CD1c-positive myeloid dendritic cell (primary cell): ENCODE measurements at regions not wholly inside any gene's neighbourhood (a gene's known extent, or its start where the extent isn't known, plus 50 kb on each side); places are given as distances from the start of the nearest gene placed in this dataset.

Experiments used
- DNase-seq: peaks from one replicate; pipeline ENCODE4 v3.0.0-alpha.2; 2016; ENCODE audit errors: extremely low spot score

DNA sequence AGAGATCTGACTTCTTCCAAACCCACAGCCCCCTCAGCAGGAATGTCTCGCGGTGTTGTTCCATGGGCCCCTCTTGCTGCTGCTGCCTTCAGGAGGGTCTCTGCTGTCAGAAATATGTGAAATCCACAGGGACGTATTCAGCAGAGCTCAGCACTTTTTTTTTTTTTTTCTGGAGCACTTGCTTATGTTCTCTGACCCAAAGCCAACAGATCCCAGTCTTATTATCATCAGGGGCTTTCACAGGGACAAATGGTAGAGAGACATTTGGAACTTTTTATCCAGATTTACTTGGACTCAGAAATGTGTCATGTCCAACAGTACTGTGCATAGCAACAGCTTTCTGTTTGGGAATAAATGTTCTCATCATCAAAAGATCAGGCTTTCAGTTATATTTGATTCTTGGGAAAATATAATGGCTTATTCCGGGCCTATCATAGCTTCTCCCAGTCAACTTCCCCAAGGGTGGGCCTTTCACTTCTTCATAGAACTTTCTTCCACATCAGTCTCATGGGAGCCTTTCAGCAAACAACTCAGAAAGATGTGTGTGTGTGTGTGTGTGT, 332.7 kb downstream of the ZNF536 start:
- no peak for DNase-seq

- no peak for DNase-seq
Observed at GRCh38 chr19:30703645-30704044, 331.5 kb downstream of the ZNF536 start.

- DNase-seq = no peak
Observed at GRCh38 chr19:30701178-30701577, 329.0 kb downstream of the ZNF536 start.

- no peak for DNase-seq
Observed at GRCh38 chr19:30699871-30700280, 327.7 kb downstream of the ZNF536 start.

DNA sequence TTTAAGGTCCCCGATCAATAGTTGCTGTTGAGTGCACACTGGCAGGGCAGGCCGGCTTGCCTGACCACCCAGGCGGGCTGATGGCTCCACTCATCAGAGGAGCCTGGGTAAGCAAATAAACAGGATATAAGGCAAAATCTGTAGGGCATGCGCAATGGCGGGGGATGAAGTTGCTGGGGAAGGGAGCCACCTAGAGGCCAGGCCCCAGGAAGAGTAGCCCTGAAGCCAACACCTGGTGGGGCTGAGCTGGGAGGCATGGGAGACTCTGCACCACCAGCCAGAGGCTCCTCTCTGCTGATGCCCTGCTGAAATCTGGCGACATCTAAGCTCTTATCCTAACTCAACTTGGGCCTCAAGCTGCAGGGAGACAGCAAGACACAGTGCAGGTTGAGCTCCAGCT, 324.3 kb downstream of the ZNF536 start:
- peak; percentile 7 for DNase-seq

GRCh38 chr19:30695171-30695875, 323.1 kb downstream of the ZNF536 start:
- no peak for DNase-seq

DNA sequence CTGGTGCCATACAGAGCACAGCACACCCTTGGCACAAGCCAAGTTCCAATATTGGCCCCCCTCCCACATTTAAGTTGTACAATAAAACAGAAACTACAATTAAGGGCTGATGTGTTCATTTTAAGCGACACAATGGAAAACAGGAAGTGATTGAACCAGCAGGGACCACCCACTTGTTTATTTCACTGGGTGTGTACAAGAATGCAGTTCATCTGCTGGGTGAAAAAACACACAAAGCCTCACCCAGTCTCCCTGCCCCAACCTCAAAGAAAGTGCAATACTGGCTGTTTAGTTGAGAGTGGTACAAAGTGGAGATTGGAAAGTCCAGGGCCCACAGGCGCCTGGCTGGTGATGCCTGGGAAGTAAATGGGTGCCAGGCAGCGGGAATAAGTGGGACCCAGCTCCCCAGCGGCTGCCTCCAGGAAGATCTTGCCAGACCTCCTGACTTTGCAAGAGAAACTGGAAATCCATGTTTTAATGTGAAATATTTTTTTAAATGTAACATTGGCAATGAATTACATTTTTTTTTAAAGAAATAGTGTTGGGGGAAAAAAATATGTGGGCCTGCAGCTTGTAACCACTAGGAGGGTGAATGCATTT, 322.1 kb downstream of the ZNF536 start:
- DNase-seq = no peak

DNA sequence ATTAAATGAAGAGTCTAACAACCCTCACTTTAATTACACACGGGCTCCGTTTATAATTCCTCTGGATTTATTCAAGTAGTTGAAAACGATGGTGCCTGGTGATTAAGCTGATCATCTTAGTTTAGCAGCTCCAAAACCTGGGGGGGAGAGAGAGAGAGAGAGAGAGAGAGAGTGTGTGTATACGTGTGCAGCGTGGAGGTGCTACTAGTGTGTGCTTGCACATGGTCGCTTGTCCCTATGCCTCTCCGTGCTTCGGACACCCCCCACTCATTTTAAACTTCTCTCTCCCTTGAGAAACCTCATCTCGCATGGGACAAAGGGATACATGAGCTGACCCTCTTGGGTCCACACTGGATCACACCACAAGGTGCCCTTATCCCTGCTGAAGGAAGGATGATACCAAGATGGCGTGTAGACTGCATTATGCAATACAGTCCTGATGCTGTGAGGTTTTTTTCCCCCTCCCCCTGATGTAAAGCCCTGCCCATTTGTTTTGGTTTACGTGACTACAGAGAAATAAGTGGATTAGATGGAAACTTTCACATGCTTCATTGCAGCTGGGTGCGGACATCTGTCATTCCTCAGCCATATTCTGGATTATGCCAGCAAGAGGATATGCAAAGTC, 320.8 kb downstream of the ZNF536 start:
- no peak for DNase-seq

DNA sequence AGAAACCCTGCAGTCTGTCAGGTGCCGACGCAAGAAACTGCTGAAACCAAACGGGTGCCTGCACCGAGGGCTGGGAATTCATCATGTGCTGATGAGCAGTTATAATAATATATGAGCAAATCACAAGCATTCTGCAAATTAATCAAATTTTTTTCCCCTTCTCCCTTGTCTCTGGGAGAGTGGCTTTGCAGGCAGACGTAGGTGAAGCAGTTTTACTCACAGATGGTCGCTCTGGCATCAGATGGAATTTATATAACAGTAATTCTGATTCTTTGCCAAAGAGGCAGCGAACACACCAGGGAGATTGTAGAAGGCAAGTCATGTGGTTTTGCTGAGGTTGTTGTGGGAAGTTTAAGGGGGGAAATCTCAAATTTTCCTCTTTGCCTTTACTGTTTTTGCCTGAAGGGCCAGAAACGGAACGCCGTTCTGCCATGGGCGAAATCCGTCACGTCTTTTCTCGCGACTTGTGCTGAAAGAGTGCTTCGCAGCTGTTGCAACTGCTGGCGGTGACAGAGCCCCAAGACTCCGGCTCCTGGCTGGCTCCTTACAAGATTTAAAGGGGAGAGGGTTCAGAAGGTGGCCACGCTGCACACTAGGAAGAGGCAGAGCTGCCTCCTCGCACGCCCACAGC, 320.1 kb downstream of the ZNF536 start:
- DNase-seq = no peak

GRCh38 chr19:30691819-30692166, 319.6 kb downstream of the ZNF536 start:
- no peak for DNase-seq

GRCh38 chr19:30690935-30691818, 319.0 kb downstream of the ZNF536 start:
- no peak for DNase-seq

GRCh38 chr19:30690525-30690924, 318.3 kb downstream of the ZNF536 start:
- no peak for DNase-seq

DNA sequence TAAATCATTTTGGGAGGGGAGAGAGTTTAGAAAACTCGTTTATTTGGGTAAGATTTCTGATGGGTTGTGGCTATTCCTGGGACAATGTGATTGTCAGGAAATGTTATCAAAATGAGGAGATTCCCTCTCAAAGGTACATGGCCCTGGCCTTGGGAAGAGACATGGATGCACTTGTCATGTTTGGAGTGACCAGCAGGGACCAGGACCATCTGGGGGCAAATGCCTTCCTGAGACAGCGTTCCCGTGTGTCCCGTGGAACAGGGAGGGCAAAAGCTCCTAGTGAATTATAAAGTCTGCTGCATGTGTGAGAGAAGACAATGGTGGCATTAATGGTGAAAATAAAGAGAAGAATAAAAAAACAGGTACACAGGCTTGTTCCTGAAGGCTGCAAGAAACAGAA, 317.3 kb downstream of the ZNF536 start:
- DNase-seq = no peak

GRCh38 chr19:30688696-30689095, 316.5 kb downstream of the ZNF536 start:
- DNase-seq = no peak

DNA sequence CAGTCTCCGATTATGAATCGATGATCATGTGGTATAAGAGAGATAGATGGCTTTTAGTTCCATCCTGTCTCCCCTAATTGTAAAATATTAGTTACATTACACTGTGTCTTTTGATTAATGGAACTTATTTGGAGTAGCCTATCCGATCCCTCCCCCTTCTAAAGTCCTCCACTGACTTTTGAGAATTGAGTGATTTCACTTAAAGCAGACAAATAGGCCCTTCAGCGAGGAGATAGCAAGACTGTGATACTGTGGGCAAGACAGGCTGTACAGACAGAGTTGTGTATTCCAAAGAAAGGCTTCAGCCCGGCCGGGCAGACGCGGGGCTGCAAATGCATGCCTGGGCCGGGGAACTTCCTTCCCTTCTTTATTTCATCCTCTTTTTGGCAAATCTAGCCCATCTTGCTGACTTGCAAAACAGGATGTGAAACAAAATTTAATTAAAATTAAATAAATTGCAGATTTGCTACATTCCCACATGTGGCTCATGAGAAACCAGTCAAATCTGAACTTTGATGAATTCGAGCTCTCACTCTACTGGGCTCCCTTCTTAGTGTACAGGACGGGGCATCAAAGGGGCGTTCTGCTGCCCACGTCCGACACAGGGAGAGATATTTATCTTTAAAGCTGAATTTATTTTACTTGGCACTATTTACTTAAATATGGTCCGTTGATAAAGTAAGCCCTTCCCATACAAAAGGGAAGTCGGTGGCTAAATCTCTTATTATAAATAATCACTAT, 314.8 kb downstream of the ZNF536 start:
- DNase-seq = no peak

DNA sequence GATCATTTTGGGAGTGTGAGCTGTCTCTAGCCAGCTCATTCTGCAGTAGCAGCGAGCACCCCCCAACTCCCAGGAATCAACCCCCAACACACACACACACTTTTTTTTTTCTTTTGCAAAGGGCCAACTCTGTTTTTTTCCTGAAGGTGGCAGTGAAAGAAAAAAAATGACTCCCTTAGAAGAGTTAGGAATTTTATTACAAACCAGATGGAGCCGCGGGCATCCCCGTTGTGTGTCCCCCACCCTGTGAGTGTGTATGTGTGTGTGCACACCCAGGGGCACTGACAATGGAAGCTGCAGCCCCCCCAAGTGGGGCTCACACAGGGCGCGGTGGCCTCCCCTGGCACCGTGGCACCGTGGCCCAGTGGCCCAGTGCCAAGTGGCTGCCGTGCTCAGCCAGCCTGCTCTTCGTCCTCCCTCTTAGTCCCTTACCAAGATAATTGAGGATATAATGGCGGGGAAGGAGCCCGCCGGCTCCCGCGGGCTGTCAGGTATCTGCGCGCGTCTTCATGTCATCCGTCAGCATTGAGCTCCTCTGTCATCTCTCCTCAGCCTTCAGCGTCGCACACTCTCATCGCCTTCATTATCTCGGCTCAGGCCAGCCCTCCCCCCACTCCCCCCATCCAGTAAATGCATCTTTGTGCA, 314.1 kb downstream of the ZNF536 start:
- no peak for DNase-seq

GRCh38 chr19:30685426-30686000, 313.3 kb downstream of the ZNF536 start:
- no peak for DNase-seq

DNA sequence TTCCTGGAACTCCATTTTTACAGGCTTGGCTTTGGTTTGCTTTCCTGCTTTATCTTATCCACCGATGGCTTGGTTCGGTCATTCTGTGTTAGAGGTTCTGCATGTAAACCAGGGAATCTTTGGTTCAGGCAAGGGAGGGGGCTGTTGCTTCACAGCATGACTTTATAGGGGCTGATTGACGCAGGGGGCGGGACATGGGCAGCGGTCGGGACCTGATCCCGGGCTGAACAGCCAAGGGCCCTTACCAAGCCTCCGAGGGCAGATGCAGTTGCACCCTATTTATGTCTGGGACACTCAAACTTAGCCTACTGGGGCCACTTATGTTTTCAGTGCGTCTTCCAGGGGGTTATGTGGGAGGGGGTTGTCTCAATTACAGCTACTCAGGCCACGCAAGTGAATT, 312.4 kb downstream of the ZNF536 start:
- DNase-seq = no peak

GRCh38 chr19:30682999-30683536, 310.9 kb downstream of the ZNF536 start:
- peak; percentile 51 for DNase-seq
